ENCODE measurements at regions not wholly inside any gene's neighbourhood (a gene's known extent, or its start where the extent isn't known, plus 50 kb on each side); places are given as distances from the start of the nearest gene placed in this dataset.
"Not testable (repeated sequence)": the region's sequence is repeated elsewhere in the genome, so short reads cannot be mapped to it uniquely, and the experiment has no call there.

DNA sequence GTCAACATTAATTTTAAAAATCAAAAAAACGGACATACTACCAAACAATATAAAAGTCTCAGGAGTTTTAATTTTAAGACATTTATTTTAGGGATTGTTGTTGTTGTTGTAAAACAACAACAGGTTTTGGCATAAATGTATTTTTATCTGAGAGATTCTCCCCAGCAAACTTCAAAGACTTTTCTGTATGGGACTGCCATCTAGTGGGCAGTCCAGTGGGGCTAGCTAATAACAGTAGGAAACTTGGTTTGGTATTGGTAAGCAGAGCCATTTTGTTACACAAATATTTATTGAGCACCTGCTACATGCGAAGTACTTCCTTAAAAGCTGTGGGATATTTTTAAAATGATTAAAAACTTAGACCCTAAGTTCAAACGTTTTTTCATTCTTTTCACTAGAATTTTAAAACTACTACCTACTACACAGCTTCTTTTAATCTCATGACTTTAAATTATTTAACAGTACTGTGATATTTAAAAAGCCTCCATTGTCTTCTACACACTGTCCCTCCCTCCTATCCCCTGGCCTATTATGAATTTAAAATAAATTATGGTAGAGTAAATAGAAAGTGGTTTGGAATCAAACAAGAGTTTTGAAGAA lies 1028.4 kb upstream of the INTU start:
- peak; percentile 7 for DNase-seq

DNA sequence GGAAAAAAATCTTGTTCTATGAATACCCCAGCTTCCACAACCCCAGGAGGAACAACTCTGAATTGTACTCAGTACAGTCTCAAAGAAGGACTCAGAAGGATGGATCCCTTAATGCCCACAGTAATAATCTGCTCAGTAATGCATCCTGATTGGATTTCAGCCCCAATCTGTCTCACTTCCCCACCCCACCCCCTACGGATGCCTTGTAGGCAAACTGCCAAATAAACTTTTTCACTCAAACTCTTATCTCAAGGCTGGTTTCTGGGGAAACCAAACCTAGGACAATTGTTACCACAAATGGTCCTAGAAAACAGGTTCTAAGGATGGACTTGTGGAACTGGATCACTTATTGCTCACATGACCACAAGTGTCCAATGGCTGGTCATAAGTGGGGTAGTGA lies 1021.8 kb upstream of the INTU start:
- DNase-seq: no peak

DNA sequence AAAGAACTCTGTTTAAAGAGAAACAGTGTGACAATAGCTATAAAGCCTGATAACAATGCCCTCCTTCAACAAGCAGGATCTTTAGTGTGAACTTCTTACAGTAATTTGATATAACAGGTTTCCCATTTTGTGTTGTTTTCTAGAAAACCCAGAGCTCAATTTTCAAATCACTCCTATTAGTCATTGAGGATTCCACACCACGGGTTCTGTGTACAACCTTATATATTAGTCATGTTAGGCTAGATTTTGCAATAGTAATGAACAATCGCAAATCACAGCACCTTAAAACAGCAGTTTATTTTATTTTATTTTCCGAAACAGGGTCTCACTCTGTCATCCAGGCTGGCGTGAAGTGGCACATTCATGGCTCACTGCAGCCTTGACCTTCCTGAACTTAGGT lies 1020.9 kb upstream of the INTU start:
- DNase-seq: no peak

DNA sequence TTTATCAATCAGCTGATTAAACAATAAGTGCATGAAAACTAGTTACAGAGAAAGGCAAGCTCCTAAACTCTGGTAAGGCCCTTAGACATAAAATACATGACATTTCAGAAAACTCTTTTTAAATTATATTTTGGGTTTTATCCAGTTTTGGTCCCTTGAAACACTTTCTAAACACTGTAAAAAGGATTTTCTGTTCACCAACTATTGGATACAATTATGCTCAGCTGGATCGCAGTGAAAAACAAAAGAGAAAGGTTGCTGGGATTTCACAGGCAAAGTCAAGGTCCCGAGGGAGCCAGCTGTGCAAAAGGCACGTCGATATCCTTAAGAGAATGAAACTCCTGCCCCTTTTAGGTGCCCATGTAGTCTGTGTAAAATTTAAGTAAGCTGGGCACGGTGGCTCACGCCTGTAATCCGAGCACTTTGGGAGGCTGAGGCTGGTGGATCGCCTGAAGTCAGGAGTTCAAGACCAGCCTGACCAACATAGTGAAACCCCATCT lies 1018.4 kb upstream of the INTU start:
- DNase-seq: no peak

DNA sequence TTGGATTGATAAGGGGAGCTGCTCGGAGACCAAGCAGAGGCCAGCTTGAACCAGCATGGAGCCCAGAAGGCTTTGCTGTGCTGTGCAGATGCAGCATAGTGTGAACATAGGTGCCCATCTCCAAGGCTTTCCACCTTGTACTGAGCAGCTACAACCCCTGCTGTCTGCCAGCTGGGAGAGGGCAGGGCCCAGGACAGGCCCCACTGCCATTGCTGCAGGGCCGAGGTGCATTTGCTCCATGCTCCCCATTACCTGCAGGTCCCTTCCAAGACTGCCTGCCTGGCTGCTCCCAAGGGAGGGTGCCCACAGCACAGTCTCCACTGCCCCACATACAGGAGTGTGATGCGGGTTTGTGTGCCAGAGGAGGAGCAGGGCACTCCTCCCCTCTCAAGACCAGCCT lies 1016.0 kb upstream of the INTU start:
- no peak for DNase-seq

DNA sequence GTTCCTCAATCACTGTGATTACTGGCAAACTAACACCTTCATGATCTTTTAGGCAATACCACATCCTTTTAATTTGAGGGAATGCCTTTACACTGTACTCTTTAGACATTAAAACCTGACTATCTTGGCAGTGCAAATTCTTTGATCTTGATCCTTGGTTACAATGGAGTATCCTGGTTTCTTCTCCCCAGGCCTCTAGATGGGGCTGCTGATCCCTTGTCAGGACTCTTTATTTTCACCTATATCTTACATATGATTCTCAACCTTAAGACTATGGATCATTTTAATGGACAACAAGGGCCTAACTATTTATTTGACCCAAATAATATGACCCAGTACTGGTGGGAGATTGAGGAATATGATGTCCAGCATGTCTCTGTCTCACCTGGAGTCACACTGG lies 1005.5 kb upstream of the INTU start:
- no peak for DNase-seq

DNA sequence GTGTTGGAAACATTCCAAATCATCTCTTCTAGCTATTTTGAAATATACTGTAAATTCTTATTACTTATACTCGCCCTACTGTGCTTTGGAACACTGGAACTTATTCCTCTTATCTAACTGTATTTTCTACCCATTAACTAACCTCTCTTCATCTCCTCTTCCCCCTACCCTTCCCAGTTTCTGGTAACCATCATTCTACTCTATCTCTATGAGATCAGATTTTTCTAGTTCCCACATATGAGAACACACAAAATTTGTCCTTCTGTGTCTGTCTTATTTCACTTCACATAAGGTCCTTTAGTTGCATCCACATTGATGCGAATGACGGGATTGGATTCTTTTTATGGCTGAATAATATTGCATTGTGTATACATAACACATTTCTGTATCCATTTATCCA lies 1003.8 kb upstream of the INTU start:
- no peak for DNase-seq

DNA sequence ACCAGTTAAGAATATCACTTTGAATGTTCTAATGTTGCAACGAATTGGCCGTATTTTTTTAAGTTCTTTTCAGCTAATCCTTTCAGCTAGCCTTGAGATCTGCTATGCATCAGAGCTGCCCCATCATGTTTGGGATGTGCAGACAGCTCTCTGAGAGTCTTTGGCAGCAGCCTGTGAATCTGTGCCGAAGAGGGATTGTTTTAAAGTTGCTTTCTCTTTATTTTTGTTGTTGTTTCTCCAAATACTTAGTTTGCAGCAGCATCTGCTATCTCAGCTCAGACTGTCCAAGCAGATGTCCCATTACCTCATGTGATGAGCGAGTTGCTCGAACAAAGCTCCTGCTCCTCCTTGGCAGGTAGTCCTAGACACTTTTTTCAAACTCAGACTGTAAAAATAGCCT lies 1002.5 kb upstream of the INTU start:
- no peak for DNase-seq

DNA sequence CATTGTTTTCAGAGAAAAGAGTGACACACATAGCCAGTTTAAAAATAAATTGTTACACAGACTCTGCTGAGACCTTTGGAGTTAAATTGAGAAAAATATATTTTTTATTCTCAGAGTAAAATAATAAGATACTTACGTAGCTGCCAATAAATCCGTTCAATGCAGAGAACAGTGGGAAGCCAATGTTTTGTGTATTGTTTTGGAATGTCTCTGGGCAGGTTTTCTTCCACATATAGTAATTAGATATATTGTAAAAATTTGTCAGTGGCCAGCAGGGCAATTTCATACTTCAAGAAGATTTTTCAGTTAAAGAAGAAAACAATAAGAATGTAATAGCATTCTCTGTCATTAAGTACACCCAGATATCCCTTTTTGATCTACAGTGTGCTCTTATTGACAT lies 999.5 kb upstream of the INTU start:
- DNase-seq: no peak

DNA sequence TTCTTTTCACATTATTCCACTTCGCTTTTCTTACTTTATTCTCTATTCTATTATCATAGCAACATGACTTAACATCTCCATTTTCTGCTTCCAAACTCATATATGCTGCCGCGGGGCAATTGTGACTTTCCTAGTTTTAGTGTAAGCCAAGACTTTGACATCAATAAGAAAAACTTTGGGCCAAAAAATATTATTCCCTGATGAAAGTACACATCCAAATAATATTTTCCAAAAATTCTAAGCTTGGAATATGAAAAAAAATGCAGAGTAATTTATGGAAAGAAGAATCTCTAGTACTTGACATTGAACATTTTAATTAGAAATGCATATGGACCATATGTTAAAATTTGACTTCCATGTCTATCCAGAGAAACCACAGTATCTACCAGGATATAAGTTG lies 995.1 kb upstream of the INTU start:
- no peak for DNase-seq

DNA sequence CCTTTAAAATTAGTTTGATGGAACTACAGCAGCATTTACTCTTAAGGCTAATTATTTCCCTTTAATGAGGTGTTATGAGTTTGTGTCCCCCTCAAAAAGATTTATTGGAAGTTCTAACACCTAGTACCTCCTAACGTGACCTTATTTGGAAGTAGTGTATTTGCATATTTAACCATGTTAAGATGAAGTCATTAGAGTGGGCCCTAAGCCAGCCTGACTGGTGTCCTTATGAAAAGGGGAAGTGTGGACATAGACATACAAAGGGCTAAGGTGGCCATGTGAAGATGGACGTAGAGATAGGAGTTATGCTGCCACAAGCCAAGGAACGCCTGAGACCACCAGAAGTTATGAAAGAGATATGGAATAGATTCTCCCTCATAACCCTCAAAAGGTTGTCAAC lies 985.4 kb upstream of the INTU start:
- DNase-seq: no peak

DNA sequence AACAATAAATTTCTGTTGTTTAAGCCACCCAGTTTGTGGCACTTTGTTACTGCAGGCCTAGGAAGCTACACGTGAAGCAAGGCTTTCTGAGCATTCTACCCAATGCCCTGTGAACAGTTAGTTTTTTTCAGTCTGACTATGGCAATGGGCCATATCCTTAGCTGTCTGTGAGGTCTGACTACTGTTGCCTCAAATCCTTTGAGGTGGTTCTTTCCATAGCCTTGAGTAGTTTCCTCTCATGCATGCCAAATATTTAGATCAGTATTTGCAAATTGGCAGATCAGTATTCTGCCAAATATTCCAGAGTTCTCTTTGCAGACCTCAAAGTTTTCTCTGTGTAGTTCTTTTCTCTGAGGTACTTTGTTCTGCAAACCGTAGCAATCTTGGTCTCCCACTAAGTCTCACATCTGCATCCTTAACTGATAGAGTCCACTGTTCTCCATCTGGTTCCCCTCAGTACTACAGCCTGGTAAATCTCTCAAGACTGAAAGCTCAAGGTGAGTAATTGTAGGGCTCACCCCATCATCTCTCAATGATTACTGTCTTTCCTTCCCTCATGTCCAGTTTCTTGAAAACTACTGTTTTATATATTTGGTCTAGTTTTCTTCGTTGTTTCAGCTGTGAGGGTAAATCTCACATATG lies 984.9 kb upstream of the INTU start:
- DNase-seq: no peak

DNA sequence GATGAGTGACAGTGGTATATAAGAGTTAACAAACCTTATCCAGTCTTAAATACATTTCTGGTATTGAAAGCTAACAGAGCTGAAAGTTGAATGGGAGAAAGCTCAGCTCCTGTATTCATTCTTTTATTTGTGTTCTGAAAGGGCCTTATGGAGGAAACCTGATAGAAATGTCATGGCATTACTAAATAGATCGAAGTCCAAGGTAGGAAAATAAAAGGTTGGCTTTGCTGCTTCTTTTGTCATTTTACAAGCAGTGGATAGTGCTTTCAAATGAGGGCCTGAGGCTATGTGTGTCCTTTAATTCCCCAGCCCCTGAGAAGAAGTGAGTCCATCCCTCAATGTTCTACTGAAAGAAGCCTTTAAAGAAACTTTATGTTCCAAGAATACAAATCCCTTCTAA lies 974.3 kb upstream of the INTU start:
- no peak for DNase-seq

DNA sequence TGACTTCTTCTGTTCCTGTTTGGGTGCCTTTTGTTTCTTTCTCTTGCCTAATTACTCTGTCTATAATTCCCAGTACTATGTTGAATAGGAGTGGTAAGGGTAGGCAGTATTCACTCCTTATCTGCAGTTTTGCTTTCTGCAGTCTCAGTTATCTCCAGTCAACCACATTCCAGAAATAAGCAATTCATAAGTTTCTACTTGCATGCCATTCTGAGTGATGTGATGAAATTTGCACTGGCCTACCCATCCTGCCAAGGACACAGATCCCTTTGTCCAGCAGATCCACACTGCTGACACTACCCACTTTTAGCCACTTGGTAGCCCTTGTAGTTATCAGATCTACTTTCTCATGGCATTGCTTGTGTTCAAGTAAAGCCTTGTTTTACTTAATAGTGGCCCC lies 971.6 kb upstream of the INTU start:
- DNase-seq: no peak

DNA sequence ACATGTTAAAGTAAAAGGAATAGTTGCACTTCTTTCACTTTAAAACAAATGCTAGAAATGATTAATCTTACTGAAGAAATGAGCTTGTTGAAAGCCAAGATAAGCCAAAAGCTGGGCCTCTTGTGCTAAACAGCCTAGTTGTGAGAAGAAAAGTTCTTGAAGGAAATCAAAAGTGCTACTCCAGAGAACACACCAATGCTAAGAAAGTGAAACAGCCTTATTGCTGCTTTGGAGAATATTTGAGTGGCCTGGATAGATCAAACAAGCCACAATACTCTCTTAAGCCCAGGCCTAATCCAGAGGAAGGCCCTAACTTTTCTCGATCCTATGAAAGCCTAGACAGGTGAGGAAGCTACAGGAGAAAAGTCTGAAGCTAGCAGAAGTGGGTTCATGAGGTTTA lies 967.9 kb upstream of the INTU start:
- no peak for DNase-seq

DNA sequence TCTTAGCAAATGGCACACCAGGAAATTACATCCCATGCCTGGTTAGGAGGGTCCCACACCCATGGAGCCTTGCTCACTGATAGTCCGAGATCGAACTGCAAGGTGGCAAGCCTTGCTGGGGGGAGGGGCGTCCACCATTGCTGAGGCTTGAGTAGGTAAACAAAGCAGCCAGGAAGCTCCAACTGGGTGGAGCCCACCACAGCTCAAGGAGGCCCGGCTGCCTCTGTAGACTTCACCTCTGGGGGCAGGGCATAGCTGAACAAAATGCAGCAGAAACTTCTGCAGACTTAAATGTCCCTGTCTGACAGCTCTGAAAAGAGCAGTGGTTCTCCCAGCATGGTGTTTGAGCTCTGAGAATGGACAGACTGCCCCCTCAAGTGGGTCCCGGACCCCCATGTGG lies 962.7 kb upstream of the INTU start:
- not testable (repeated sequence) for DNase-seq

DNA sequence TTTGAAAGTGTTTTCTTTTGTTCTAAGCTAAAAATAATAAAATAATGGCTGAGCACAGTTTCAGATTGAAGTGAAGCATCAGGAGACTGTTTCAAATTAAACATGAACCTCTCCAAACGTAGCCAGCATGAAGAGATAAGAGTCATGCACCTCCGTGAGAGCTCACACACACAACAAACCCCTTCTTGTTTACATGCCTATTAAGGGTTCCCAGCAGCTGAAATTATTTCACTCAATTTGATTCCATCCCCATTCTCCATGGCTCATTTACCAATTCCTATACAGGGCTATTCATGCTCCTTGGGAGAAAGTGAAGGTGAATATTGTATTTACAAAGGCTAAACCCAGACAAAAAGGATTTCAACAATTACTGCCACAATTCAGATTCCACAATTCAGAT lies 954.1 kb upstream of the INTU start:
- no peak for DNase-seq

DNA sequence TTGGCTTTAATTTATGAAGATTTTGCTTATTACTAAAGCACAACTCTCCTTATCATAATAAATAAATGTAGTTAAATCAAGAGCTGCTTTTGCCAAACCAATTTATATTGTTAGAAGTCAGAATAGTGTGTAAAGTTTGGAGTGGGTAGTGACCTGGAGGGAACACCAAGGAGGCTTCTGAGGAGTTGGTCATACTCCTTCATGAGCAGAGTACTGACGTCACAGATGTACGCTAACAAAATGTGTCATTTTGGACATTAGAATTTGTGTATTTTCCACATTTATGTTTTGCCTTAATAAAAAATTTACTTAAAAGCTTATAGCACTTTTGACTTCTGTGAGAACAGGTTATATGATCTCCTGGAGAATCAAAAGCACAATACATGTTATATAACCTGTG lies 953.5 kb upstream of the INTU start:
- no peak for DNase-seq

DNA sequence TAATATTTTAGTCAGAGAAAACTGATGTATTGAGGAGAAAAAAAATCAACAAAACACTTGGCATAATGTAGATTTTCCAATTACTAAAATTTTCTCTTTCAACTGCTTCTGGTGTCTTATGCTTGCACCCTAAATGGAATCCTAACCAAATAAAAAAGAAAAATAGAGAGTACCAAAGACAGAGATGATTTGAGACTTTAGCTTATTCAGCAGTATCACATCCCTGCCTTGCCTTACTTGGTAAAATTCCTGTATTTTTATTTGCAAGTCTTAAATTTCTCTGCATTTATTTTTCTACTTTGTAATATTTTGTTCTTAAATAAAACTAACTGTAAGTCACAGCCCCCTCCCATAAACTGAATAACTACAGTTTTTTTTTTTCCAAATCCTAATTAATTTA lies 950.5 kb upstream of the INTU start:
- no peak for DNase-seq

DNA sequence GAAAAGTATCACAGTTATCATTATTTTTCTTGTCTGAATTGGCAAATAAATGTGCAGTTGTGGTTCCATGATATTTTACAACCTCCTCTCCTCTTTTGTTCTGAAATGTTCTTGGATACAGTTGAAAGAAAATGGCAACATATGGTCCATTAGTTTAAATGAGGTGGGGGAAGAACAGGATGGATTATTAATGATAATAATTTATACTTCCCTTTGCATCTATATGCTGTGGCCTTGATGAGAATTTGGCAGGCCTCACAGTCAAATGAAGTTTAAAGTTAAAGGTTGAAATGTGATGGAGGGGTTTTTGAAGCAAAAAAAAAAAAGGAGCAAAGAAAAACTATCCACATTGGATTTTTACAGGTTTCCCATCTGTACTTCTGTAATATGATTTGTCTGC lies 946.3 kb upstream of the INTU start:
- no peak for DNase-seq

DNA sequence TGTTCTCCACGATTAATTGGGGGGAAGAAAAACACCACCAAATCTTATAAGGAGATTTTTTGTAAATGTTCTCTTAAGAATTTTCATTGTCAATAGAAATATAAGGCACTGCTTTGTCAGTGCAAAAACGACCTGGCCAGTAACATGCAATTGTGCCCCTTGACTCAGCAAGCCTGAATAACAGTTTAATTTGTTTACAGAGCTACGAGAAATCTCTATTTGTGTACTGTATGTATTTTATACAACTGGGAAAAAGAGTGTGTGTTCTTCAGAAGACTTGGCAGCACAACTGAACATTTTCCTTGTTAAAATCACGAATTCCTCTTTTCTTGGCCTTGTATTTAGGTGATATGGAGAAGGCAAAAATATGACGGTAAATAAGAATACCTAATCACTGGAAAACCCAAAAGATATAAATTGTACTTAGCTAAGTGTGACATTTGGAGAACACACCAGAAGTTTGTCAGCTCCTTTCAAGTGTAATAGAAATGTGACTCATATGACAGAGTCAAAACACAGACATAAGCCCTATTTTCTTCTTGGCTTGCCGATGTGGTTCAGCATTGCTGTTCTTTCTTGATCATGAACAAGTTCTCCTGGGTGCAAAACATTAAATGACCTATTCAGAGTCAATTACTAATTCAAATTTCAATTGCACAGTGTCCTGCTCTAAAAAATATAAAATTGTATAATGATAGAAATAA lies 945.0 kb upstream of the INTU start:
- DNase-seq: no peak

DNA sequence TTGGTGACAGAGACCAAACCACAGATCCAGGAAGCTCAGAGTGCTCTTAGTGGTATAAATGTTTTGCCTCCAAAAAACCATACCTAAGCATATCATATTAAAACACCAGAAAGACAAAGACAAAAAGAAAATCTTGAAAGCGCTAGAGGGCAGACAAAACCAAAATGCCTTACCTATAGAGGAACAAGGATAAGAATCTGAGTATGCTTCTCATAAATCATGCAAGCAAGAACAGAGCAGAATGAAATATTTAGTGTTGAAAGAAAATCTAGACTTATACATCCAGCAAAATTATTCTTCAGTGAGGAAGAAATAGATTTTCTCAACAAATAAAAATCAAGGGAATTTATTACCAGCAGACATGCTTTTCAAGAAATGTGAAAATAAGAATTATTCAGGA lies 941.0 kb upstream of the INTU start:
- no peak for DNase-seq

DNA sequence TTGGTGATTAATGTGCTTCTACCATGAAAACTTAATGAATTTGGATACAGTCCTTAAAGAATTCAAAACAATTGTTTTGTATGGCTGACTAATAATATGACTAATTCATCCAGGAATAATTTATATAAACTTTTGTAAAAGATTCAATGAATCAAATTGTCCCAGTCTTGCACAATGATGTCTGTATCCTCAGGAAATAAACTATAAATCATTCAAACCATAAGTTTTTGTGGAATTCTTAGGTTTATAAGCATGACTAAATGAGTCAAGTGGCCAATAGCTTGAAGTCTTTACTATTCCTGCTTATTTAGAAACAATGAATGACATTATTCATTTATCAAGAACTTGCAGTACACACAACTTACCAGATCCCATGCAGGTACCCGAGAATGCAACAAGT lies 935.0 kb upstream of the INTU start:
- DNase-seq: no peak

DNA sequence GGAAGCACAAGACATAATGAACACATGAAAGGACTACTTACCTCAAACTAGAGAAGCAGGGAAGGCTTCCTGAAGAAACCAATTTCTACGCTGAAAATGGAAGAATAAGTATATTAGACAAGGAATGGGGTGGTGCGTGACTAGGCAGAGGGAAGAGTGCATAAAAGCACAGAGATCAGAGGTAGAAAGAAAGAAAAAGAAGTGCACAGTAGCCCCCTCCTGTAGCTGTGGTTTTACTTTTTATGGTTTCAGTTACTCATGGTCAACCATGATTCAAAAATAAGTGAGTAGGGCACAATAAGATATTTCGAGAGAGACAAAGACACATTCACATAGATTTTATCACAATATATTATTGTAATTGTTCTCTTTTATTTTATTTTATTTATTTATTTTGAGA lies 934.5 kb upstream of the INTU start:
- no peak for DNase-seq

DNA sequence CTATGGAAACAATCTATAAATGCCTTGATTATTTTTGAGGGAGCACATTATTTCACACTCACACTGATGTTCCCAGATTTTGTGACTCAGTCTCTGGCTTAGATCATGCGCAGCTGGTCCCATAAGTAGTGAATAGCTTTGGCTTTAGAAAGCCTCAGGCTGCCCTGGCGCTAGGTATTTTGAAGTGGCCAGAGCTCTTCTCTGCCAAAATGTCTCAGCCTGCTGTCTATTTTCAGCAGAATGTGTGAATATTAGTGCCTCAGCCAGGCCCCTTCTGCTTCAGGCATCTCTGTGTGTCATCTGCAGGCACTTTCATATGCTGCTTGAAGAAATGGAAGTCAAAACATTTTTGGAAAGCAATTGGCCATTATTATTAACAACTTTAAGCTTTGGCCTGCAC lies 931.0 kb upstream of the INTU start:
- peak; percentile 46 for DNase-seq

Data from NCI-H1092 (cell line).